GM12878 (cell line): ENCODE measurements at regions not wholly inside any gene's neighbourhood (a gene's known extent, or its start where the extent isn't known, plus 50 kb on each side); places are given as distances from the start of the nearest gene placed in this dataset.

Experiments used
- ATAC-seq: fragments of 200-7000 bp; cut with Tn5 transposase; 3 replicates; pipeline ENCODE4 v1.9.1; 2020; ENCODE audit warnings: mild to moderate bottlenecking, moderate library complexity
- BruUV-seq: library from RNA; stranded (reverse); fragments of 400-500 nt; replicated peaks from 2 replicates; lab custom pipeline; 2021; lab: Mats Ljungman, UMichigan
- CTCF ChIA-PET: fragments of 300-600 bp; sonication (Branson Sonifier 250); formaldehyde crosslinking; extraction: SDS; loops from one replicate; lab custom pipeline; 2021; ENCODE audit warnings: inconsistent platforms; lab: Yijun Ruan, JAX
- POLR2A ChIA-PET: fragments of 350-600 bp; formaldehyde crosslinking; extraction: SDS; loops from one replicate; lab custom pipeline; 2021; ENCODE audit warnings: inconsistent platforms; lab: Charles Lee
- RAD21 ChIA-PET: fragments of 300-600 bp; sonication (Branson Sonifier 250); formaldehyde crosslinking; loops from one replicate; lab custom pipeline; 2023; ENCODE audit warnings: antibody characterized with exemption; ENCODE audit not compliant: unreplicated experiment; lab: Charles Lee
- SMC1A ChIA-PET: fragments of 300-600 bp; sonication (Branson Sonifier 250); formaldehyde crosslinking; loops from one replicate; lab custom pipeline; 2023; ENCODE audit not compliant: unreplicated experiment, uncharacterized antibody; lab: Charles Lee
- DNase-seq: peaks from one replicate; pipeline ENCODE4 v3.0.0-alpha.2; 2011; ENCODE audit warnings: low read depth, low spot score
- FAIRE-seq: peaks from 3 replicates; lab custom pipeline; 2011; peaks lifted over from hg19 to GRCh38; lab: Jason Lieb, UNC
- H2AFZ ChIP-seq: 2 replicates; pipeline ENCODE4 v1.6.0; 2011; ENCODE audit warnings: low read depth, low read length, control low read depth; ENCODE audit not compliant: control insufficient read depth
- H3K27ac ChIP-seq: 2 replicates; pipeline ENCODE4 v1.5.1; 2011; ENCODE audit warnings: control low read depth; ENCODE audit not compliant: control insufficient read depth, insufficient read depth
- H3K27me3 ChIP-seq, 2 experiments: replicated peaks in 1 of 2; 2 replicates each; pipeline versions ENCODE4 v1.6.0 to v1.6.1; 2011; ENCODE audit warnings: low read length in 1 of 2; ENCODE audit not compliant: control insufficient read depth in 2 of 2, insufficient read depth in 2 of 2
- H3K36me3 ChIP-seq, 2 experiments: 2 replicates each; pipeline ENCODE4 v1.5.1; 2011; ENCODE audit warnings: low read length in 1 of 2; ENCODE audit not compliant: control insufficient read depth in 2 of 2, insufficient read depth in 2 of 2
- H3K4me1 ChIP-seq: 2 replicates; pipeline ENCODE4 v1.6.1; 2011; ENCODE audit warnings: mild to moderate bottlenecking, low read length, moderate library complexity, mixed read lengths; ENCODE audit not compliant: control insufficient read depth, insufficient read depth
- H3K4me2 ChIP-seq: 2 replicates; pipeline ENCODE4 v1.6.0; 2011; ENCODE audit warnings: control low read depth; ENCODE audit not compliant: control insufficient read depth, insufficient read depth
- H3K4me3 ChIP-seq: fragments of 200-600 bp; sonication (generic); 2 replicates; pipeline ENCODE4 v1.5.1; 2016
- H3K79me2 ChIP-seq: 2 replicates; pipeline ENCODE4 v1.6.0; 2011; ENCODE audit warnings: low read length; ENCODE audit not compliant: control insufficient read depth, insufficient read depth
- H3K9ac ChIP-seq: 2 replicates; pipeline ENCODE4 v1.8.0; 2011; ENCODE audit warnings: low read length, control low read depth, mixed read lengths; ENCODE audit not compliant: control insufficient read depth, insufficient read depth
- H3K9me3 ChIP-seq: replicated peaks from 3 replicates; pipeline ENCODE4 v1.5.1; 2011; ENCODE audit warnings: mild to moderate bottlenecking, low read length; ENCODE audit not compliant: control insufficient read depth, insufficient read depth
- H4K20me1 ChIP-seq: 2 replicates; pipeline ENCODE4 v1.6.0; 2011; ENCODE audit not compliant: control insufficient read depth, insufficient read depth
- CBX3 ChIP-seq: fragments of 200-600 bp; sonication (generic); IDR thresholded peaks from 2 replicates; pipeline ENCODE4 v1.6.1; 2016; ENCODE audit warnings: low read depth, borderline replicate concordance
- EP300 ChIP-seq, 2 experiments: fragments of 150-350 bp in 1 of 2; IDR thresholded peaks; 2 replicates each; pipeline ENCODE4 v1.6.1; 2011 to 2012; ENCODE audit warnings: low read depth in 2 of 2, low read length in 2 of 2, borderline replicate concordance in 1 of 2, improper control_type of control experiment in 1 of 2, inconsistent platforms in 1 of 2; ENCODE audit not compliant: control insufficient read depth in 1 of 2
- JUND ChIP-seq: IDR thresholded peaks from 2 replicates; pipeline ENCODE4 v1.6.1; 2012; ENCODE audit warnings: low read depth, mild to moderate bottlenecking, low read length, improper control_type of control experiment, moderate library complexity
- KAT2A ChIP-seq: conservative IDR thresholded peaks from 2 replicates; pipeline ENCODE4 v1.6.1; 2011; ENCODE audit warnings: low read depth, low read length; ENCODE audit not compliant: control insufficient read depth
- KLF5 ChIP-seq: fragments of 450-650 bp; IDR thresholded peaks from 2 replicates; pipeline ENCODE4 v1.6.1; 2014; ENCODE audit warnings: mild to moderate bottlenecking; ENCODE audit not compliant: partially characterized antibody
- SREBF1 ChIP-seq: IDR thresholded peaks from 2 replicates; pipeline ENCODE4 v1.6.1; 2012; ENCODE audit warnings: mild to moderate bottlenecking, low read length
- ZSCAN29 ChIP-seq: fragments of 450-650 bp; IDR thresholded peaks from 2 replicates; pipeline ENCODE4 v1.6.1; 2017; ENCODE audit warnings: mild to moderate bottlenecking, moderate library complexity
- WGBS: methylation state at CpG from one replicate; pipeline ENCODE4 v1.1.6; 2016; ENCODE audit warnings: low lambda C conversion rate; ENCODE audit not compliant: insufficient replicate concordance, insufficient coverage; ENCODE audit errors: missing lambda C conversion rate; 5-methylcytosine and 5-hydroxymethylcytosine counted together
- in situ Hi-C: fragments of 300-500 bp; cut with MboI; formaldehyde crosslinking; loops from 9 replicates; pipeline ENCODE4 v1.14.3; 2018; ENCODE audit warnings: mixed read lengths
- intact Hi-C: fragments of 100-400 bp; cut with micrococcal nuclease; formaldehyde crosslinking; loops from one replicate; pipeline ENCODE4 v1.14.2; 2022; ENCODE audit not compliant: unreplicated experiment
- TF ChIP-seq, protein P1 (sequence below): fragments of 150-350 bp; IDR thresholded peaks from 2 replicates; pipeline ENCODE4 v1.6.1; 2014; ENCODE audit warnings: mild to moderate bottlenecking, low read depth, low read length
- TF ChIP-seq, protein P2 (sequence below): fragments of 450-650 bp; IDR thresholded peaks from 2 replicates; pipeline ENCODE4 v1.6.1; 2017; ENCODE audit warnings: borderline replicate concordance
- TF ChIP-seq, protein P3 (sequence below): IDR thresholded peaks from 2 replicates; pipeline ENCODE4 v1.6.1; 2012; ENCODE audit warnings: low read depth, low read length, improper control_type of control experiment

DNA sequence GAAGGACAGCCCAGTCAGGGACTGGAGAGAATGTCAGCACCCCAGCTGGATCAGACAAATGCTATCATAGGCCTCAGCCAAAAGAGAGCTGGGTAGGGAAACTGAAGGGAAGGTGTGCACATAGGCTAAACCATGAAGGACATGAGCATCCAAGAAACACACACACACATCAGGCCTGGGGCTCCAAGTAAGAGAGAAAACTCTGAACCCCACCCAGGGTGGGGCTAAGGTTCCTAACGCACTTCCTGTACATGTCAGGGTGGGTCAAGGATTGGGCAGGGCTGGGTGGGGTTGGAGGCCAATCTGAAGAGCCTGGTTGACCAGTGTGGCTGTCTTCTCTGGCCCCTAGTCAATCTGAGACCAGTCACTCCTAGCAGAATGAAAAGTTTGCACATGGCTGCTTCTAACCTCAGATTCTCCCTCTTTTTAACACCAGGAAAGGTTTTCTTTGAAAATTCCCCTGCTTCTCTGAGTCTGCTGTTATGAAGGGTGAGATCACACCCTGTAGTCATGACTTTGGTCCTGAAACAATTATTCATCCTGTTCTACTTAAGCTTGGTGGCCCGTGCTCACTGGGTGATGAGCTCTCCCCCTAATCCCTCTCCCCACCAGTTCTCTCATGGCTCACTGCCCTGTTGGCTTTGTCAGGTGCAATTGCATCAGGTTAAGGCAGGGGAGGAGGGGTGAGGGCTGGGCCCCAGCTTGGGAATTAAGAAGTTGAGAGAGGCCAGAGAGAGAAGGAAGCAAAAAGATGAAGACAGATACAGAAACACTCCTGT, 88.4 kb downstream of the MAFB start:
- no peaks in the 10 kb centered on the region for H3K36me3 ChIP-seq
- ChIA-PET RAD21 (no interaction called here), CTCF (no interaction called here)
- H3K4me3 ChIP-seq: no peak overlapping the region
- intact Hi-C loops: no loop called here
- H3K79me2 ChIP-seq: no peaks in the 10 kb centered on the region
- TF ChIP-seq SREBF1: no peak
- no peak for TF ChIP-seq JUND
- TF ChIP-seq KAT2A: no peak
- TF ChIP-seq, protein P1, sequence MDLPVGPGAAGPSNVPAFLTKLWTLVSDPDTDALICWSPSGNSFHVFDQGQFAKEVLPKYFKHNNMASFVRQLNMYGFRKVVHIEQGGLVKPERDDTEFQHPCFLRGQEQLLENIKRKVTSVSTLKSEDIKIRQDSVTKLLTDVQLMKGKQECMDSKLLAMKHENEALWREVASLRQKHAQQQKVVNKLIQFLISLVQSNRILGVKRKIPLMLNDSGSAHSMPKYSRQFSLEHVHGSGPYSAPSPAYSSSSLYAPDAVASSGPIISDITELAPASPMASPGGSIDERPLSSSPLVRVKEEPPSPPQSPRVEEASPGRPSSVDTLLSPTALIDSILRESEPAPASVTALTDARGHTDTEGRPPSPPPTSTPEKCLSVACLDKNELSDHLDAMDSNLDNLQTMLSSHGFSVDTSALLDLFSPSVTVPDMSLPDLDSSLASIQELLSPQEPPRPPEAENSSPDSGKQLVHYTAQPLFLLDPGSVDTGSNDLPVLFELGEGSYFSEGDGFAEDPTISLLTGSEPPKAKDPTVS: no peak
- TF ChIP-seq, all 136 proteins: peak for 0
- Histone ChIP-seq H2AFZ (no peak overlapping the region), H3K9me3 (no peaks in the 10 kb centered on the region), H3K9ac (no peak overlapping the region), H3K4me2 (no peak overlapping the region), H3K4me1 (no peaks in the 10 kb centered on the region), H3K27me3 (no peaks in the 10 kb centered on the region), H4K20me1 (no peaks in the 10 kb centered on the region), H3K27ac (no peak overlapping the region)
- ChIA-PET POLR2A (no interaction called here), SMC1A (no interaction called here)
- no peak for FAIRE-seq
- no TSS peak for BruUV-seq
- DNase-seq: no peak
- ATAC-seq: no peak
- WGBS: 0% methylated on average over 2 of the region's 2 CpGs
- in situ Hi-C loops: no loop called here

- no peaks in the 10 kb centered on the region for H3K27me3 ChIP-seq
Measured at GRCh38 chr20:40599987-40600386, 89.0 kb downstream of the MAFB start.

More at GRCh38 chr20:40599987-40600386, 89.0 kb downstream of the MAFB start:
- FAIRE-seq: no peak
- TF ChIP-seq KLF5: no peak
- TF ChIP-seq, protein P2, sequence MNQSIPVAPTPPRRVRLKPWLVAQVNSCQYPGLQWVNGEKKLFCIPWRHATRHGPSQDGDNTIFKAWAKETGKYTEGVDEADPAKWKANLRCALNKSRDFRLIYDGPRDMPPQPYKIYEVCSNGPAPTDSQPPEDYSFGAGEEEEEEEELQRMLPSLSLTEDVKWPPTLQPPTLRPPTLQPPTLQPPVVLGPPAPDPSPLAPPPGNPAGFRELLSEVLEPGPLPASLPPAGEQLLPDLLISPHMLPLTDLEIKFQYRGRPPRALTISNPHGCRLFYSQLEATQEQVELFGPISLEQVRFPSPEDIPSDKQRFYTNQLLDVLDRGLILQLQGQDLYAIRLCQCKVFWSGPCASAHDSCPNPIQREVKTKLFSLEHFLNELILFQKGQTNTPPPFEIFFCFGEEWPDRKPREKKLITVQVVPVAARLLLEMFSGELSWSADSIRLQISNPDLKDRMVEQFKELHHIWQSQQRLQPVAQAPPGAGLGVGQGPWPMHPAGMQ: no peak
- no peak for TF ChIP-seq EP300 (IDR thresholded peaks at IDR 0.05; ENCODE audit: borderline replicate concordance in 1 of 2, control insufficient read depth in 1 of 2, low read depth in 2 of 2, low read length in 2 of 2)
- no peak for TF ChIP-seq ZSCAN29
- TF ChIP-seq, protein P3, sequence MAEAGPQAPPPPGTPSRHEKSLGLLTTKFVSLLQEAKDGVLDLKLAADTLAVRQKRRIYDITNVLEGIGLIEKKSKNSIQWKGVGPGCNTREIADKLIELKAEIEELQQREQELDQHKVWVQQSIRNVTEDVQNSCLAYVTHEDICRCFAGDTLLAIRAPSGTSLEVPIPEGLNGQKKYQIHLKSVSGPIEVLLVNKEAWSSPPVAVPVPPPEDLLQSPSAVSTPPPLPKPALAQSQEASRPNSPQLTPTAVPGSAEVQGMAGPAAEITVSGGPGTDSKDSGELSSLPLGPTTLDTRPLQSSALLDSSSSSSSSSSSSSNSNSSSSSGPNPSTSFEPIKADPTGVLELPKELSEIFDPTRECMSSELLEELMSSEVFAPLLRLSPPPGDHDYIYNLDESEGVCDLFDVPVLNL: no peak
- TF ChIP-seq CBX3: no peak
- TF ChIP-seq, all 136 proteins: peak for 0
- Histone ChIP-seq H3K4me2 (no peak overlapping the region), H3K4me3 (no peak overlapping the region), H4K20me1 (no peaks in the 10 kb centered on the region), H3K27ac (no peak overlapping the region), H3K9me3 (no peaks in the 10 kb centered on the region), H3K9ac (no peak overlapping the region), H3K79me2 (no peaks in the 10 kb centered on the region), H3K4me1 (no peaks in the 10 kb centered on the region), H3K36me3 (no peaks in the 10 kb centered on the region), H2AFZ (no peak overlapping the region)
- RAD21 ChIA-PET: no interaction called here
- BruUV-seq: no TSS peak
- CTCF ChIA-PET: no interaction called here
- SMC1A ChIA-PET: no interaction called here
- DNase-seq: no peak
- intact Hi-C loops: no loop called here
- POLR2A ChIA-PET: no interaction called here
- 0% methylated on average over 3 of the region's 3 CpGs for WGBS
- no peak for ATAC-seq
- in situ Hi-C loops: no loop called here
